ENCODE measurements at regions not wholly inside any gene's neighbourhood (a gene's known extent, or its start where the extent isn't known, plus 50 kb on each side); places are given as distances from the start of the nearest gene placed in this dataset.

GRCh38 chr18:71936744-71937143, 607.4 kb downstream of the CBLN2 start:
- no peak for TF ChIP-seq CTCF (IDR thresholded peaks at IDR 0.05; ENCODE audit: low read length)
- no peak for TF ChIP-seq EZH2phosphoT487 (IDR thresholded peaks at IDR 0.05; ENCODE audit: low read length)
- TF ChIP-seq EZH2 (optimal IDR thresholded peaks at IDR 0.05; ENCODE audit: low read depth, low read length): no peak
